ENCODE measurements at regions not wholly inside any gene's neighbourhood (a gene's known extent, or its start where the extent isn't known, plus 50 kb on each side); places are given as distances from the start of the nearest gene placed in this dataset.

DNA sequence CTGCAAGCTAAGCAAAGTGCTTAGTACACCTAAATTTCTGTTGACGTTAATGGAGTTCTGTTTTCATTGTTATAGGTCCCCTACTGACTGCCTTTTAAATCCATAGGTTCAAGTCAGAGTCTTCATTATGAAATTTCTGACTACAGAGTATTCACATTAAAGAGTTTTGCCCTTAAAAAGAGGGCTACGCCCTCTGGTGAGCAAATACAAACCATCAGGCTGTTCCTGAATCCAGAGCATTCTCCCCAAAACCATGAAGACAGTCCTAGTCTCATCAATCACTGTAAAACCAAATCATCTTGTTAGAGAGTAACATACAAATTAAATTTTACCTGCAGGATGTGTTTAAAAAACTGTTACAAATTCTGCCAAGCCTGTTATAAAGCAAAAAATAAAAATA lies 1091.7 kb downstream of the TDRD15 start:
- TF ChIP-seq, protein P1, sequence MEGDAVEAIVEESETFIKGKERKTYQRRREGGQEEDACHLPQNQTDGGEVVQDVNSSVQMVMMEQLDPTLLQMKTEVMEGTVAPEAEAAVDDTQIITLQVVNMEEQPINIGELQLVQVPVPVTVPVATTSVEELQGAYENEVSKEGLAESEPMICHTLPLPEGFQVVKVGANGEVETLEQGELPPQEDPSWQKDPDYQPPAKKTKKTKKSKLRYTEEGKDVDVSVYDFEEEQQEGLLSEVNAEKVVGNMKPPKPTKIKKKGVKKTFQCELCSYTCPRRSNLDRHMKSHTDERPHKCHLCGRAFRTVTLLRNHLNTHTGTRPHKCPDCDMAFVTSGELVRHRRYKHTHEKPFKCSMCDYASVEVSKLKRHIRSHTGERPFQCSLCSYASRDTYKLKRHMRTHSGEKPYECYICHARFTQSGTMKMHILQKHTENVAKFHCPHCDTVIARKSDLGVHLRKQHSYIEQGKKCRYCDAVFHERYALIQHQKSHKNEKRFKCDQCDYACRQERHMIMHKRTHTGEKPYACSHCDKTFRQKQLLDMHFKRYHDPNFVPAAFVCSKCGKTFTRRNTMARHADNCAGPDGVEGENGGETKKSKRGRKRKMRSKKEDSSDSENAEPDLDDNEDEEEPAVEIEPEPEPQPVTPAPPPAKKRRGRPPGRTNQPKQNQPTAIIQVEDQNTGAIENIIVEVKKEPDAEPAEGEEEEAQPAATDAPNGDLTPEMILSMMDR (IDR thresholded peaks at IDR 0.05; ENCODE audit: insufficient read depth, low read length, poor library complexity, severe bottlenecking): no peak
- no peak for TF ChIP-seq EZH2phosphoT487 (conservative IDR thresholded peaks at IDR 0.05; ENCODE audit: low read length)
